WTC11 (cell line): ENCODE measurements at regions not wholly inside any gene's neighbourhood (a gene's known extent, or its start where the extent isn't known, plus 50 kb on each side); places are given as distances from the start of the nearest gene placed in this dataset.

ENCODE experiments used
- ATAC-seq: fragments of 200-7000 bp; cut with Tn5 transposase; 2 replicates; pipeline ENCODE4 v1.10.0; 2021; ENCODE audit warnings: mild to moderate bottlenecking, moderate library complexity
- CTCF ChIA-PET: fragments of 300-600 bp; sonication (Branson Sonifier 250); formaldehyde crosslinking; loops from one replicate; lab custom pipeline; 2021; ENCODE audit warnings: antibody characterized with exemption; lab: Charles Lee
- POLR2A ChIA-PET: fragments of 350-600 bp; sonication (Branson Sonifier 250); formaldehyde crosslinking; loops from one replicate; lab custom pipeline; 2021; ENCODE audit warnings: antibody characterized with exemption; lab: Charles Lee
- DNase-seq: peaks from one replicate; pipeline ENCODE4 v3.0.0; 2021; ENCODE audit warnings: low spot score
- H3K27ac Mint-ChIP-seq: 2 replicates; pipeline ENCODE4 v1.8.0; 2021; ENCODE audit warnings: mixed read lengths
- H3K27me3 Mint-ChIP-seq: 2 replicates; pipeline ENCODE4 v1.8.0; 2021; ENCODE audit warnings: low read depth, mild to moderate bottlenecking, moderate library complexity, mixed read lengths
- H3K36me3 Mint-ChIP-seq: 2 replicates; pipeline ENCODE4 v1.8.0; 2021; ENCODE audit warnings: mixed read lengths
- H3K4me1 Mint-ChIP-seq: 2 replicates; pipeline ENCODE4 v1.8.0; 2022; ENCODE audit warnings: mixed read lengths
- H3K4me3 Mint-ChIP-seq: 2 replicates; pipeline ENCODE4 v1.8.0; 2021; ENCODE audit warnings: mild to moderate bottlenecking, moderate library complexity, mixed read lengths
- H3K9me3 Mint-ChIP-seq: 2 replicates; pipeline ENCODE4 v1.8.0; 2021; ENCODE audit warnings: mixed read lengths
- ATF1 ChIP-seq: sonication (generic); formaldehyde crosslinking; IDR thresholded peaks from 2 replicates; pipeline ENCODE4 v1.8.1; 2023; ENCODE audit warnings: mild to moderate bottlenecking, moderate library complexity, missing genetic modification reagents
- ELF4 ChIP-seq: sonication (generic); formaldehyde crosslinking; IDR thresholded peaks from 2 replicates; pipeline ENCODE4 v1.8.1; 2022; ENCODE audit warnings: low read depth, mild to moderate bottlenecking, moderate library complexity, missing genetic modification reagents
- ESRRA ChIP-seq: sonication (generic); formaldehyde crosslinking; IDR thresholded peaks from 2 replicates; pipeline ENCODE4 v1.8.1; 2022; ENCODE audit warnings: mild to moderate bottlenecking, missing genetic modification reagents, borderline replicate concordance
- GRHL2 ChIP-seq: fragments of 250-450 bp; sonication (Bioruptor Pico); IDR thresholded peaks from 2 replicates; pipeline ENCODE4 v1.8.0; 2022; ENCODE audit warnings: mild to moderate bottlenecking, moderate library complexity; ENCODE audit not compliant: insufficient replicate concordance, severe bottlenecking
- KAT7 ChIP-seq: sonication (generic); formaldehyde crosslinking; IDR thresholded peaks from 2 replicates; pipeline ENCODE4 v1.8.1; 2023; ENCODE audit warnings: missing genetic modification reagents, mild to moderate bottlenecking, borderline replicate concordance
- NFE2L1 ChIP-seq: sonication (generic); formaldehyde crosslinking; IDR thresholded peaks from 2 replicates; pipeline ENCODE4 v1.8.1; 2023; ENCODE audit warnings: missing genetic modification reagents
- NR2C2 ChIP-seq: sonication (generic); formaldehyde crosslinking; IDR thresholded peaks from 2 replicates; pipeline ENCODE4 v1.8.0; 2022; ENCODE audit warnings: mild to moderate bottlenecking, missing genetic modification reagents
- NR3C1 ChIP-seq: sonication (generic); formaldehyde crosslinking; conservative IDR thresholded peaks from 2 replicates; pipeline ENCODE4 v1.8.1; 2023; ENCODE audit warnings: low read depth, mild to moderate bottlenecking, missing genetic modification reagents
- OVOL2 ChIP-seq: fragments of 250-450 bp; sonication (Bioruptor Pico); IDR thresholded peaks from 2 replicates; pipeline ENCODE4 v1.9.0; 2021; ENCODE audit warnings: mild to moderate bottlenecking, borderline replicate concordance
- PRRX2 ChIP-seq: fragments of 250-450 bp; sonication (Bioruptor Pico); IDR thresholded peaks from 2 replicates; pipeline ENCODE4 v1.8.0; 2021; ENCODE audit warnings: mild to moderate bottlenecking
- RORB ChIP-seq: fragments of 250-450 bp; sonication (Bioruptor Pico); IDR thresholded peaks from 2 replicates; pipeline ENCODE4 v1.9.0; 2021; ENCODE audit warnings: mild to moderate bottlenecking
- SOX15 ChIP-seq: fragments of 250-450 bp; sonication (Bioruptor Pico); IDR thresholded peaks from 2 replicates; pipeline ENCODE4 v1.9.0; 2021; ENCODE audit warnings: mild to moderate bottlenecking
- TCF7 ChIP-seq: sonication (generic); formaldehyde crosslinking; IDR thresholded peaks from 2 replicates; pipeline ENCODE4 v1.8.0; 2022; ENCODE audit warnings: mild to moderate bottlenecking, low read depth, missing genetic modification reagents, moderate library complexity
- ZNF121 ChIP-seq: sonication (generic); formaldehyde crosslinking; IDR thresholded peaks from 2 replicates; pipeline ENCODE4 v1.8.0; 2023; ENCODE audit warnings: missing genetic modification reagents
- ZNF219 ChIP-seq: sonication (generic); formaldehyde crosslinking; IDR thresholded peaks from 2 replicates; pipeline ENCODE4 v1.8.0; 2023; ENCODE audit warnings: missing genetic modification reagents, mild to moderate bottlenecking, borderline replicate concordance
- ZNF317 ChIP-seq: sonication (generic); formaldehyde crosslinking; IDR thresholded peaks from 2 replicates; pipeline ENCODE4 v1.8.1; 2023; ENCODE audit warnings: low read depth, mild to moderate bottlenecking, moderate library complexity, missing genetic modification reagents, borderline replicate concordance
- TF ChIP-seq, protein P1 (sequence below): fragments of 200-600 bp; IDR thresholded peaks from 2 replicates; pipeline ENCODE4 v1.8.0; 2022; ENCODE audit warnings: antibody characterized with exemption
- TF ChIP-seq, protein P2 (sequence below): sonication (generic); formaldehyde crosslinking; IDR thresholded peaks from 2 replicates; pipeline ENCODE4 v1.8.0; 2023; ENCODE audit warnings: mild to moderate bottlenecking, missing genetic modification reagents
- TF ChIP-seq, protein P3 (sequence below): sonication (generic); formaldehyde crosslinking; IDR thresholded peaks from 2 replicates; pipeline ENCODE4 v1.8.0; 2022; ENCODE audit warnings: mild to moderate bottlenecking, missing genetic modification reagents
- TF ChIP-seq, protein P4 (sequence below): sonication (generic); formaldehyde crosslinking; IDR thresholded peaks from 2 replicates; pipeline ENCODE4 v1.8.1; 2023; ENCODE audit warnings: mild to moderate bottlenecking, missing genetic modification reagents

DNA sequence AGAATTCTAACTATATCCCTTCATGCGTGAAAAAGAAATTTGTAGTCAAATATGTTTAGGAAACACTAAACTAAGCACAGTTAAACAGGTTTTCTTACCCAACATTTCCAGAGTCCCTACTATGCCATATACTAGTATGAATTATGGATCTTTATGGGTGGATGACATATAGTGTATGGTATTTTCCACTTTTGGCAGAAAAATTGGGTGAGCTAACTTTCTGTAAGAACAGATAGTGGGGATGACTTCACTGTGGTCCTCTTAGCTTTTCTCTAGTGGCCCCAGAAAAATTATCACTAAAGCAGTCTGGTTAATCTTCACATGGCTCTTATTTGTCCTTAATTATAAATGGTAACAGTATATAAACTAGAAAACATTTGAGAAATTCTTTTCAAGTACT lies 240.0 kb upstream of the GULP1 start:
- POLR2A ChIA-PET = no interaction called here
- no peak overlapping the region for H3K4me3 Mint-ChIP-seq
- TF ChIP-seq ESRRA (CRISPR knock-in tag) (no peak), SOX15 (CRISPR knock-in tag) (no peak), PRRX2 (no peak), ATF1 (CRISPR knock-in tag) (no peak), ZNF219 (CRISPR knock-in tag) (no peak), ELF4 (CRISPR knock-in tag) (no peak), GRHL2 (no peak), TCF7 (no peak), NFE2L1 (CRISPR knock-in tag) (no peak), OVOL2 (CRISPR knock-in tag) (no peak), ZNF121 (no peak), RORB (CRISPR knock-in tag) (no peak), NR3C1 (CRISPR knock-in tag) (no peak)
- TF ChIP-seq, protein P1, sequence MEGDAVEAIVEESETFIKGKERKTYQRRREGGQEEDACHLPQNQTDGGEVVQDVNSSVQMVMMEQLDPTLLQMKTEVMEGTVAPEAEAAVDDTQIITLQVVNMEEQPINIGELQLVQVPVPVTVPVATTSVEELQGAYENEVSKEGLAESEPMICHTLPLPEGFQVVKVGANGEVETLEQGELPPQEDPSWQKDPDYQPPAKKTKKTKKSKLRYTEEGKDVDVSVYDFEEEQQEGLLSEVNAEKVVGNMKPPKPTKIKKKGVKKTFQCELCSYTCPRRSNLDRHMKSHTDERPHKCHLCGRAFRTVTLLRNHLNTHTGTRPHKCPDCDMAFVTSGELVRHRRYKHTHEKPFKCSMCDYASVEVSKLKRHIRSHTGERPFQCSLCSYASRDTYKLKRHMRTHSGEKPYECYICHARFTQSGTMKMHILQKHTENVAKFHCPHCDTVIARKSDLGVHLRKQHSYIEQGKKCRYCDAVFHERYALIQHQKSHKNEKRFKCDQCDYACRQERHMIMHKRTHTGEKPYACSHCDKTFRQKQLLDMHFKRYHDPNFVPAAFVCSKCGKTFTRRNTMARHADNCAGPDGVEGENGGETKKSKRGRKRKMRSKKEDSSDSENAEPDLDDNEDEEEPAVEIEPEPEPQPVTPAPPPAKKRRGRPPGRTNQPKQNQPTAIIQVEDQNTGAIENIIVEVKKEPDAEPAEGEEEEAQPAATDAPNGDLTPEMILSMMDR = no peak
- TF ChIP-seq, protein P2, sequence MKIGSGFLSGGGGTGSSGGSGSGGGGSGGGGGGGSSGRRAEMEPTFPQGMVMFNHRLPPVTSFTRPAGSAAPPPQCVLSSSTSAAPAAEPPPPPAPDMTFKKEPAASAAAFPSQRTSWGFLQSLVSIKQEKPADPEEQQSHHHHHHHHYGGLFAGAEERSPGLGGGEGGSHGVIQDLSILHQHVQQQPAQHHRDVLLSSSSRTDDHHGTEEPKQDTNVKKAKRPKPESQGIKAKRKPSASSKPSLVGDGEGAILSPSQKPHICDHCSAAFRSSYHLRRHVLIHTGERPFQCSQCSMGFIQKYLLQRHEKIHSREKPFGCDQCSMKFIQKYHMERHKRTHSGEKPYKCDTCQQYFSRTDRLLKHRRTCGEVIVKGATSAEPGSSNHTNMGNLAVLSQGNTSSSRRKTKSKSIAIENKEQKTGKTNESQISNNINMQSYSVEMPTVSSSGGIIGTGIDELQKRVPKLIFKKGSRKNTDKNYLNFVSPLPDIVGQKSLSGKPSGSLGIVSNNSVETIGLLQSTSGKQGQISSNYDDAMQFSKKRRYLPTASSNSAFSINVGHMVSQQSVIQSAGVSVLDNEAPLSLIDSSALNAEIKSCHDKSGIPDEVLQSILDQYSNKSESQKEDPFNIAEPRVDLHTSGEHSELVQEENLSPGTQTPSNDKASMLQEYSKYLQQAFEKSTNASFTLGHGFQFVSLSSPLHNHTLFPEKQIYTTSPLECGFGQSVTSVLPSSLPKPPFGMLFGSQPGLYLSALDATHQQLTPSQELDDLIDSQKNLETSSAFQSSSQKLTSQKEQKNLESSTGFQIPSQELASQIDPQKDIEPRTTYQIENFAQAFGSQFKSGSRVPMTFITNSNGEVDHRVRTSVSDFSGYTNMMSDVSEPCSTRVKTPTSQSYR (CRISPR knock-in tag) = no peak
- TF ChIP-seq, protein P3, sequence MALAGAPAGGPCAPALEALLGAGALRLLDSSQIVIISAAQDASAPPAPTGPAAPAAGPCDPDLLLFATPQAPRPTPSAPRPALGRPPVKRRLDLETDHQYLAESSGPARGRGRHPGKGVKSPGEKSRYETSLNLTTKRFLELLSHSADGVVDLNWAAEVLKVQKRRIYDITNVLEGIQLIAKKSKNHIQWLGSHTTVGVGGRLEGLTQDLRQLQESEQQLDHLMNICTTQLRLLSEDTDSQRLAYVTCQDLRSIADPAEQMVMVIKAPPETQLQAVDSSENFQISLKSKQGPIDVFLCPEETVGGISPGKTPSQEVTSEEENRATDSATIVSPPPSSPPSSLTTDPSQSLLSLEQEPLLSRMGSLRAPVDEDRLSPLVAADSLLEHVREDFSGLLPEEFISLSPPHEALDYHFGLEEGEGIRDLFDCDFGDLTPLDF = no peak
- TF ChIP-seq, all 79 proteins: peak for 0
- no peak overlapping the region for H3K27ac Mint-ChIP-seq
- ATAC-seq (no peak), DNase-seq (no peak)
- H3K9me3 Mint-ChIP-seq = no peaks in the 10 kb centered on the region
- H3K4me1 Mint-ChIP-seq = peaks cover 51% of the 10 kb centered on the region
- no peaks in the 10 kb centered on the region for H3K36me3 Mint-ChIP-seq
- no peaks in the 10 kb centered on the region for H3K27me3 Mint-ChIP-seq
- CTCF ChIA-PET = no interaction called here

DNA sequence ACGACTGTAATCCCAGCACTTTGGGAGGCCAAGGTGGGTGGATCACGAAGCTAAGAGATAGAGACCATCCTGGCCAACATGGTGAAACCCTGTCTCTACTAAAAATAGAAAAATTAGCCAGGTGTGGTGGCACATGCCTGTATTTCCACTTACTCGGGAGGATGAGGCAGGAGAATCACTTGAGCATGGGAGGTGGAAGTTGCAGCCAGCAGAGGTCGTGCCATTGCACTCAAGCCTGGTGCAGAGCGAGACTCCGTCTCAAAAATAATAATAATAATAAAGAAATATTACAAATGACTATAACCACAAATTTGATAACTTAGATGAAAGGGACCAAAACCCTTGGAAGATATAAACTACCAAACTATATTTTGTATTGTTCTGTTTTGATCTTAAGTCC lies 226.3 kb upstream of the GULP1 start:
- no peak for ATAC-seq
- ChIA-PET POLR2A (no interaction called here), CTCF (interaction anchor here (0.7 kb wide), 1 partner anchor 8 kb away, joined by 6 read pairs; no protein-coding TSS in a partner anchor)

More for the DNA sequence above, 226.3 kb upstream of the GULP1 start:
- Mint-ChIP-seq H3K4me1 (peaks cover 5% of the 10 kb centered on the region), H3K4me3 (no peak overlapping the region), H3K27ac (no peak overlapping the region), H3K9me3 (peaks cover 11% of the 10 kb centered on the region), H3K27me3 (no peaks in the 10 kb centered on the region), H3K36me3 (no peaks in the 10 kb centered on the region)
- no peak for DNase-seq
- TF ChIP-seq KAT7 (CRISPR knock-in tag) = no peak
- no peak for TF ChIP-seq NR2C2 (CRISPR knock-in tag)
- no peak for TF ChIP-seq ZNF317
- TF ChIP-seq, protein P4, sequence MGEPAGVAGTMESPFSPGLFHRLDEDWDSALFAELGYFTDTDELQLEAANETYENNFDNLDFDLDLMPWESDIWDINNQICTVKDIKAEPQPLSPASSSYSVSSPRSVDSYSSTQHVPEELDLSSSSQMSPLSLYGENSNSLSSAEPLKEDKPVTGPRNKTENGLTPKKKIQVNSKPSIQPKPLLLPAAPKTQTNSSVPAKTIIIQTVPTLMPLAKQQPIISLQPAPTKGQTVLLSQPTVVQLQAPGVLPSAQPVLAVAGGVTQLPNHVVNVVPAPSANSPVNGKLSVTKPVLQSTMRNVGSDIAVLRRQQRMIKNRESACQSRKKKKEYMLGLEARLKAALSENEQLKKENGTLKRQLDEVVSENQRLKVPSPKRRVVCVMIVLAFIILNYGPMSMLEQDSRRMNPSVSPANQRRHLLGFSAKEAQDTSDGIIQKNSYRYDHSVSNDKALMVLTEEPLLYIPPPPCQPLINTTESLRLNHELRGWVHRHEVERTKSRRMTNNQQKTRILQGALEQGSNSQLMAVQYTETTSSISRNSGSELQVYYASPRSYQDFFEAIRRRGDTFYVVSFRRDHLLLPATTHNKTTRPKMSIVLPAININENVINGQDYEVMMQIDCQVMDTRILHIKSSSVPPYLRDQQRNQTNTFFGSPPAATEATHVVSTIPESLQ (CRISPR knock-in tag) = no peak
- no peak for TF ChIP-seq PRRX2
